HepG2 (cell line): ENCODE measurements at regions not wholly inside any gene's neighbourhood (a gene's known extent, or its start where the extent isn't known, plus 50 kb on each side); places are given as distances from the start of the nearest gene placed in this dataset.

Experiments
- ATAC-seq: fragments of 200-7000 bp; cut with Tn5 transposase; 3 replicates; pipeline ENCODE4 v1.9.1; 2020; ENCODE audit warnings: mild to moderate bottlenecking, moderate library complexity
- BruUV-seq: library from RNA; stranded (reverse); fragments of 400-500 nt; replicated peaks from 2 replicates; lab custom pipeline; 2021; lab: Mats Ljungman, UMichigan
- CTCF ChIA-PET: fragments of 300-600 bp; formaldehyde crosslinking; extraction: SDS; loops from one replicate; lab custom pipeline; 2021; ENCODE audit warnings: low total read pairs, inconsistent platforms, low intra/inter-chr PET ratio; lab: Yijun Ruan, JAX
- POLR2A ChIA-PET: fragments of 350-600 bp; sonication (Branson Sonifier 250); formaldehyde crosslinking; loops from one replicate; lab custom pipeline; 2020; ENCODE audit warnings: antibody characterized with exemption, inconsistent platforms; lab: Yijun Ruan, JAX
- DNase-seq: peaks from one replicate; pipeline ENCODE4 v3.0.0-alpha.2; 2015; ENCODE audit warnings: low spot score
- FAIRE-seq: peaks from 3 replicates; lab custom pipeline; 2011; peaks lifted over from hg19 to GRCh38; lab: Jason Lieb, UNC
- H2AFZ ChIP-seq: one replicate; pipeline ENCODE4 v1.6.1; 2011; ENCODE audit warnings: low read length, inconsistent platforms
- H3K27ac ChIP-seq: fragments of 300-600 bp; 3 replicates; pipeline ENCODE4 v1.8.0; 2011; ENCODE audit warnings: mixed run types, mild to moderate bottlenecking, mixed read lengths, low read length, inconsistent platforms; ENCODE audit not compliant: insufficient read depth; ENCODE audit errors: extremely low read length
- H3K27me3 ChIP-seq, 2 experiments: fragments of 200-600 bp in 1 of 2; 2 replicates in 1 of 2; 3 replicates in 1 of 2; pipeline versions ENCODE4 v1.6.0 to v1.8.0; 2011; ENCODE audit warnings: low read length in 2 of 2, mild to moderate bottlenecking in 2 of 2, moderate library complexity in 2 of 2, inconsistent platforms in 1 of 2; ENCODE audit not compliant: insufficient read depth in 2 of 2, control insufficient read depth in 1 of 2
- H3K36me3 ChIP-seq, 2 experiments: fragments of 200-600 bp in 1 of 2; replicated peaks in 1 of 2; 2 replicates in 1 of 2; 3 replicates in 1 of 2; pipeline versions ENCODE4 v1.5.1 to v1.8.0; 2011; ENCODE audit warnings: low read length in 2 of 2, inconsistent platforms in 1 of 2; ENCODE audit not compliant: insufficient read depth in 2 of 2, control insufficient read depth in 1 of 2
- H3K4me1 ChIP-seq: 2 replicates; pipeline ENCODE4 v1.5.1; 2012; ENCODE audit warnings: low read length, inconsistent platforms; ENCODE audit not compliant: insufficient read depth
- H3K4me2 ChIP-seq: 2 replicates; pipeline ENCODE4 v1.6.0; 2011; ENCODE audit warnings: low read depth, low read length, inconsistent platforms
- H3K4me3 ChIP-seq, 3 experiments: fragments of 200-600 bp in 1 of 3; sonication (generic), shearing (Covaris generic) in 1 of 3; replicated peaks in 1 of 3; 2 replicates each; pipeline ENCODE4 v1.5.1; 2011 to 2016; ENCODE audit warnings: low read length in 3 of 3, inconsistent platforms in 2 of 3, low read depth in 2 of 3, mild to moderate bottlenecking in 2 of 3, control low read depth in 1 of 3, mixed read lengths in 1 of 3; ENCODE audit not compliant: insufficient read depth in 1 of 3
- H3K79me2 ChIP-seq: one replicate; pipeline ENCODE4 v1.6.1; 2011; ENCODE audit warnings: low read length, inconsistent platforms; ENCODE audit not compliant: insufficient read depth
- H3K9ac ChIP-seq: 2 replicates; pipeline ENCODE4 v1.6.0; 2011; ENCODE audit warnings: mild to moderate bottlenecking, low read depth, low read length, inconsistent platforms; ENCODE audit not compliant: insufficient read depth
- H3K9me3 ChIP-seq: 2 replicates; pipeline ENCODE4 v1.5.1; 2012; ENCODE audit warnings: mild to moderate bottlenecking, low read length
- H4K20me1 ChIP-seq: 2 replicates; pipeline ENCODE4 v1.6.0; 2011; ENCODE audit warnings: inconsistent platforms, mild to moderate bottlenecking, low read length, moderate library complexity; ENCODE audit not compliant: insufficient read depth
- ATF1 ChIP-seq: IDR thresholded peaks from 2 replicates; pipeline ENCODE4 v1.6.1; 2016; ENCODE audit warnings: mild to moderate bottlenecking, control low read depth
- HOXA7 ChIP-seq: sonication (generic); formaldehyde crosslinking; IDR thresholded peaks from 2 replicates; pipeline ENCODE4 v1.8.1; 2022; ENCODE audit warnings: mild to moderate bottlenecking, missing genetic modification reagents, moderate library complexity
- TSC22D2 ChIP-seq: sonication (generic); formaldehyde crosslinking; IDR thresholded peaks from 2 replicates; pipeline ENCODE4 v1.5.1; 2020; ENCODE audit warnings: missing genetic modification reagents, mild to moderate bottlenecking, borderline replicate concordance
- ZBTB1 ChIP-seq: sonication (generic); formaldehyde crosslinking; IDR thresholded peaks from 2 replicates; pipeline ENCODE4 v1.4.0; 2020; ENCODE audit warnings: missing genetic modification reagents, borderline replicate concordance
- ZNF207 ChIP-seq: fragments of 450-650 bp; IDR thresholded peaks from 2 replicates; pipeline ENCODE4 v1.6.1; 2016; ENCODE audit warnings: antibody characterized with exemption, borderline replicate concordance
- ZNF326 ChIP-seq: sonication (generic); formaldehyde crosslinking; IDR thresholded peaks from 2 replicates; pipeline ENCODE4 v1.4.0; 2020; ENCODE audit warnings: missing genetic modification reagents, borderline replicate concordance
- ZNF543 ChIP-seq: sonication (generic); formaldehyde crosslinking; IDR thresholded peaks from 2 replicates; pipeline ENCODE4 v1.4.0; 2020; ENCODE audit warnings: mild to moderate bottlenecking, missing genetic modification reagents
- ZNF670 ChIP-seq: sonication (generic); formaldehyde crosslinking; IDR thresholded peaks from 2 replicates; pipeline ENCODE4 v1.8.0; 2022; ENCODE audit warnings: mild to moderate bottlenecking, missing genetic modification reagents, borderline replicate concordance
- WGBS: methylation state at CpG from one replicate; pipeline ENCODE4 v1.1.6; 2017; ENCODE audit warnings: low lambda C conversion rate; 5-methylcytosine and 5-hydroxymethylcytosine counted together
- in situ Hi-C: cut with HindIII; loops from 2 replicates; pipeline ENCODE4 v1.10.0; 2017; ENCODE audit warnings: low pct_unique_long_range_greater_than_20kb; ENCODE audit not compliant: extremely low pct_ligation_motif_present
- intact Hi-C: fragments of 100-400 bp; cut with micrococcal nuclease; formaldehyde crosslinking; loops from one replicate; pipeline ENCODE4 v1.10.0; 2022; ENCODE audit not compliant: unreplicated experiment
- TF ChIP-seq, protein P1 (sequence below), 2 experiments: sonication (generic) in 1 of 2; formaldehyde crosslinking in 1 of 2; IDR thresholded peaks; 2 replicates each; pipeline versions ENCODE4 v1.4.0 to v1.6.1; 2016 to 2020; ENCODE audit warnings: borderline replicate concordance in 1 of 2, low read depth in 1 of 2, mild to moderate bottlenecking in 1 of 2, missing genetic modification reagents in 1 of 2
- TF ChIP-seq, protein P2 (sequence below): sonication (generic); formaldehyde crosslinking; IDR thresholded peaks from 2 replicates; pipeline ENCODE4 v1.5.0; 2020; ENCODE audit warnings: missing genetic modification reagents, mild to moderate bottlenecking, borderline replicate concordance
- TF ChIP-seq, protein P3 (sequence below): sonication (generic); formaldehyde crosslinking; IDR thresholded peaks from 2 replicates; pipeline ENCODE4 v1.8.0; 2023; ENCODE audit warnings: mild to moderate bottlenecking, missing genetic modification reagents
- TF ChIP-seq, protein P4 (sequence below): sonication (generic); formaldehyde crosslinking; IDR thresholded peaks from 2 replicates; pipeline ENCODE4 v1.5.1; 2020; ENCODE audit warnings: mild to moderate bottlenecking, missing genetic modification reagents, borderline replicate concordance

DNA sequence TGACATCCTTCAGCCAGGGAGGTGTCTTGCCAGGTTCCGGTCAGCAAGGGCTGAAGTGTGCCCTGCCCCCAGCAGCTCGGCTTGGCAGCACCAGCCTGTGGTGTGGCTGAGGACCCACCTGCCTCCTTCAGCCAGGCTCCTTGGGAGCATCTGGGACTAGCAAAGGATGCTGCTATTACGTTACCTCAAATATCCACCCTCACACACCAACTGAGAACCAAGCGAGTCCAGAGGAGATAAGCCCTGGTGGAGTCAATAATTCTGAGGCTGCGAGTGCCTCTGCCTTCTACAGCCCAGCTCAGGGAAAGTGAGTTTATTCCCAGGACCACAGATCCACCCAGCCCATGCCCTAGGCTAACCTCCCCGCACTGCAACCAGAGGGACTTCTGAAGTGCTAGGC lies 57.1 kb upstream of the FSTL4 start:
- no peak overlapping the region for H3K4me3 ChIP-seq
- no peaks in the 10 kb centered on the region for H3K36me3 ChIP-seq
- DNase-seq = no peak
- ChIA-PET POLR2A (no interaction called here), CTCF (no interaction called here)
- no peaks in the 10 kb centered on the region for H3K4me1 ChIP-seq
- H3K79me2 ChIP-seq = no peaks in the 10 kb centered on the region
- no peak overlapping the region for H3K4me2 ChIP-seq
- H4K20me1 ChIP-seq = no peaks in the 10 kb centered on the region
- H3K9ac ChIP-seq = no peak overlapping the region
- WGBS = no CpG with 5 or more reads among the region's 6 CpGs
- no TSS peak for BruUV-seq
- intact Hi-C loops (no loop called here), in situ Hi-C loops (no loop called here)
- peaks cover 0 to 7% of the 10 kb centered on the region in 2 experiments; a peak in 3 of 5 replicates for H3K27me3 ChIP-seq
- H3K9me3 ChIP-seq = no peaks in the 10 kb centered on the region
- no peak overlapping the region for H3K27ac ChIP-seq
- H2AFZ ChIP-seq = no peak overlapping the region
- no peak for FAIRE-seq
- ATAC-seq = no peak
- TF ChIP-seq, protein P1, sequence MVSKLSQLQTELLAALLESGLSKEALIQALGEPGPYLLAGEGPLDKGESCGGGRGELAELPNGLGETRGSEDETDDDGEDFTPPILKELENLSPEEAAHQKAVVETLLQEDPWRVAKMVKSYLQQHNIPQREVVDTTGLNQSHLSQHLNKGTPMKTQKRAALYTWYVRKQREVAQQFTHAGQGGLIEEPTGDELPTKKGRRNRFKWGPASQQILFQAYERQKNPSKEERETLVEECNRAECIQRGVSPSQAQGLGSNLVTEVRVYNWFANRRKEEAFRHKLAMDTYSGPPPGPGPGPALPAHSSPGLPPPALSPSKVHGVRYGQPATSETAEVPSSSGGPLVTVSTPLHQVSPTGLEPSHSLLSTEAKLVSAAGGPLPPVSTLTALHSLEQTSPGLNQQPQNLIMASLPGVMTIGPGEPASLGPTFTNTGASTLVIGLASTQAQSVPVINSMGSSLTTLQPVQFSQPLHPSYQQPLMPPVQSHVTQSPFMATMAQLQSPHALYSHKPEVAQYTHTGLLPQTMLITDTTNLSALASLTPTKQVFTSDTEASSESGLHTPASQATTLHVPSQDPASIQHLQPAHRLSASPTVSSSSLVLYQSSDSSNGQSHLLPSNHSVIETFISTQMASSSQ (IDR thresholded peaks at IDR 0.05; ENCODE audit: low read depth) = no peak
- TF ChIP-seq, protein P1 (CRISPR knock-in tag; IDR thresholded peaks at IDR 0.05; ENCODE audit: borderline replicate concordance) = no peak
- TF ChIP-seq ZNF326 (CRISPR knock-in tag) (no peak), ZBTB1 (CRISPR knock-in tag) (no peak), ZNF670 (CRISPR knock-in tag) (no peak), HOXA7 (CRISPR knock-in tag) (no peak), ZNF543 (CRISPR knock-in tag) (no peak), ATF1 (CRISPR knock-in tag) (no peak), ZNF207 (no peak), TSC22D2 (CRISPR knock-in tag) (no peak)
- TF ChIP-seq, protein P2, sequence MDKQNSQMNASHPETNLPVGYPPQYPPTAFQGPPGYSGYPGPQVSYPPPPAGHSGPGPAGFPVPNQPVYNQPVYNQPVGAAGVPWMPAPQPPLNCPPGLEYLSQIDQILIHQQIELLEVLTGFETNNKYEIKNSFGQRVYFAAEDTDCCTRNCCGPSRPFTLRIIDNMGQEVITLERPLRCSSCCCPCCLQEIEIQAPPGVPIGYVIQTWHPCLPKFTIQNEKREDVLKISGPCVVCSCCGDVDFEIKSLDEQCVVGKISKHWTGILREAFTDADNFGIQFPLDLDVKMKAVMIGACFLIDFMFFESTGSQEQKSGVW (CRISPR knock-in tag) = no peak
- TF ChIP-seq, protein P3, sequence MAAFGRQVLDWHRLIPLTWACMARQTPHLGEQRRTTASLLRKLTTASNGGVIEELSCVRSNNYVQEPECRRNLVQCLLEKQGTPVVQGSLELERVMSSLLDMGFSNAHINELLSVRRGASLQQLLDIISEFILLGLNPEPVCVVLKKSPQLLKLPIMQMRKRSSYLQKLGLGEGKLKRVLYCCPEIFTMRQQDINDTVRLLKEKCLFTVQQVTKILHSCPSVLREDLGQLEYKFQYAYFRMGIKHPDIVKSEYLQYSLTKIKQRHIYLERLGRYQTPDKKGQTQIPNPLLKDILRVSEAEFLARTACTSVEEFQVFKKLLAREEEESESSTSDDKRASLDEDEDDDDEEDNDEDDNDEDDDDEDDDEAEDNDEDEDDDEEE (CRISPR knock-in tag) = no peak
- TF ChIP-seq, protein P4, sequence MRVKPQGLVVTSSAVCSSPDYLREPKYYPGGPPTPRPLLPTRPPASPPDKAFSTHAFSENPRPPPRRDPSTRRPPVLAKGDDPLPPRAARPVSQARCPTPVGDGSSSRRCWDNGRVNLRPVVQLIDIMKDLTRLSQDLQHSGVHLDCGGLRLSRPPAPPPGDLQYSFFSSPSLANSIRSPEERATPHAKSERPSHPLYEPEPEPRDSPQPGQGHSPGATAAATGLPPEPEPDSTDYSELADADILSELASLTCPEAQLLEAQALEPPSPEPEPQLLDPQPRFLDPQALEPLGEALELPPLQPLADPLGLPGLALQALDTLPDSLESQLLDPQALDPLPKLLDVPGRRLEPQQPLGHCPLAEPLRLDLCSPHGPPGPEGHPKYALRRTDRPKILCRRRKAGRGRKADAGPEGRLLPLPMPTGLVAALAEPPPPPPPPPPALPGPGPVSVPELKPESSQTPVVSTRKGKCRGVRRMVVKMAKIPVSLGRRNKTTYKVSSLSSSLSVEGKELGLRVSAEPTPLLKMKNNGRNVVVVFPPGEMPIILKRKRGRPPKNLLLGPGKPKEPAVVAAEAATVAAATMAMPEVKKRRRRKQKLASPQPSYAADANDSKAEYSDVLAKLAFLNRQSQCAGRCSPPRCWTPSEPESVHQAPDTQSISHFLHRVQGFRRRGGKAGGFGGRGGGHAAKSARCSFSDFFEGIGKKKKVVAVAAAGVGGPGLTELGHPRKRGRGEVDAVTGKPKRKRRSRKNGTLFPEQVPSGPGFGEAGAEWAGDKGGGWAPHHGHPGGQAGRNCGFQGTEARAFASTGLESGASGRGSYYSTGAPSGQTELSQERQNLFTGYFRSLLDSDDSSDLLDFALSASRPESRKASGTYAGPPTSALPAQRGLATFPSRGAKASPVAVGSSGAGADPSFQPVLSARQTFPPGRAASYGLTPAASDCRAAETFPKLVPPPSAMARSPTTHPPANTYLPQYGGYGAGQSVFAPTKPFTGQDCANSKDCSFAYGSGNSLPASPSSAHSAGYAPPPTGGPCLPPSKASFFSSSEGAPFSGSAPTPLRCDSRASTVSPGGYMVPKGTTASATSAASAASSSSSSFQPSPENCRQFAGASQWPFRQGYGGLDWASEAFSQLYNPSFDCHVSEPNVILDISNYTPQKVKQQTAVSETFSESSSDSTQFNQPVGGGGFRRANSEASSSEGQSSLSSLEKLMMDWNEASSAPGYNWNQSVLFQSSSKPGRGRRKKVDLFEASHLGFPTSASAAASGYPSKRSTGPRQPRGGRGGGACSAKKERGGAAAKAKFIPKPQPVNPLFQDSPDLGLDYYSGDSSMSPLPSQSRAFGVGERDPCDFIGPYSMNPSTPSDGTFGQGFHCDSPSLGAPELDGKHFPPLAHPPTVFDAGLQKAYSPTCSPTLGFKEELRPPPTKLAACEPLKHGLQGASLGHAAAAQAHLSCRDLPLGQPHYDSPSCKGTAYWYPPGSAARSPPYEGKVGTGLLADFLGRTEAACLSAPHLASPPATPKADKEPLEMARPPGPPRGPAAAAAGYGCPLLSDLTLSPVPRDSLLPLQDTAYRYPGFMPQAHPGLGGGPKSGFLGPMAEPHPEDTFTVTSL (CRISPR knock-in tag) = no peak
